ENCODE measurements at regions not wholly inside any gene's neighbourhood (a gene's known extent, or its start where the extent isn't known, plus 50 kb on each side); places are given as distances from the start of the nearest gene placed in this dataset.

DNA sequence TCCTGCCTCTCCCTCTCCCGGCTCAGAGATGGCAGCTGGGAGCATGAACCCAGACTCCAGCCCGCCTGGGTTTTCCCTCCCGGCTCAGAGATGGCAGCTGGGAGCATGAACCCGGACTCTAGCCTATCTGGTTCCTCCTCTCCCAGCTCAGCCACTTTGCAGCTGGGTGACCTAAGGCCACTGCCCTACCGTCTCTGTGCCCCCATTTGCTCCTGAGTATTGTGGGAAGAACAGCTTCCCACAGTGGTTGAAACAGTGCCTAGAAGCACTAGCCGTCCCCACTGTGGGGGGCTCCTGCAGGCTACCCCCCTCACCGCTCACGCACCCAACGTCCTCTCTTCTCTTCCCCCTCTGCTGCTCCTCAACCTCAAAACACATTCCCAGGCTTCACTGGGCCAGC lies 99.9 kb upstream of the GSE1 start:
- Histone ChIP-seq H3K36me3 (ENCODE audit: control insufficient read depth, insufficient read depth, low read length) (no peaks in the 10 kb centered on the region), H3K9me3 (ENCODE audit: control insufficient read depth, low read length) (no peaks in the 10 kb centered on the region), H3K9ac (ENCODE audit: extremely low read depth, low read length, poor library complexity, severe bottlenecking) (no peak overlapping the region), H3K4me1 (ENCODE audit: control insufficient read depth, insufficient read depth, low read length) (peaks cover 4% of the 10 kb centered on the region), H3K4me3 (ENCODE audit: low read length) (no peak overlapping the region), H3K27ac (ENCODE audit: low read depth, low read length) (no peak overlapping the region), H3K27me3 (ENCODE audit: control insufficient read depth, insufficient read depth, low read length, poor library complexity, severe bottlenecking) (no peaks in the 10 kb centered on the region)
- Mint-ChIP-seq H3K4me3 (no peak overlapping the region), H3K27ac (no peak overlapping the region), H3K9me3 (no peaks in the 10 kb centered on the region), H3K27me3 (ENCODE audit: insufficient read depth) (no peaks in the 10 kb centered on the region), H3K4me1 (peaks cover 21% of the 10 kb centered on the region), H3K36me3 (ENCODE audit: low read depth) (no peaks in the 10 kb centered on the region)
- WGBS, 2 experiments (ENCODE audit: insufficient coverage in 1 of 2, insufficient read length in 1 of 2): 91 to 92% methylated on average over 7 to 9 of the region's 9 CpGs
- TF ChIP-seq, protein P1, sequence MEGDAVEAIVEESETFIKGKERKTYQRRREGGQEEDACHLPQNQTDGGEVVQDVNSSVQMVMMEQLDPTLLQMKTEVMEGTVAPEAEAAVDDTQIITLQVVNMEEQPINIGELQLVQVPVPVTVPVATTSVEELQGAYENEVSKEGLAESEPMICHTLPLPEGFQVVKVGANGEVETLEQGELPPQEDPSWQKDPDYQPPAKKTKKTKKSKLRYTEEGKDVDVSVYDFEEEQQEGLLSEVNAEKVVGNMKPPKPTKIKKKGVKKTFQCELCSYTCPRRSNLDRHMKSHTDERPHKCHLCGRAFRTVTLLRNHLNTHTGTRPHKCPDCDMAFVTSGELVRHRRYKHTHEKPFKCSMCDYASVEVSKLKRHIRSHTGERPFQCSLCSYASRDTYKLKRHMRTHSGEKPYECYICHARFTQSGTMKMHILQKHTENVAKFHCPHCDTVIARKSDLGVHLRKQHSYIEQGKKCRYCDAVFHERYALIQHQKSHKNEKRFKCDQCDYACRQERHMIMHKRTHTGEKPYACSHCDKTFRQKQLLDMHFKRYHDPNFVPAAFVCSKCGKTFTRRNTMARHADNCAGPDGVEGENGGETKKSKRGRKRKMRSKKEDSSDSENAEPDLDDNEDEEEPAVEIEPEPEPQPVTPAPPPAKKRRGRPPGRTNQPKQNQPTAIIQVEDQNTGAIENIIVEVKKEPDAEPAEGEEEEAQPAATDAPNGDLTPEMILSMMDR (conservative IDR thresholded peaks at IDR 0.05): no peak
- DNase-seq: no peak

DNA sequence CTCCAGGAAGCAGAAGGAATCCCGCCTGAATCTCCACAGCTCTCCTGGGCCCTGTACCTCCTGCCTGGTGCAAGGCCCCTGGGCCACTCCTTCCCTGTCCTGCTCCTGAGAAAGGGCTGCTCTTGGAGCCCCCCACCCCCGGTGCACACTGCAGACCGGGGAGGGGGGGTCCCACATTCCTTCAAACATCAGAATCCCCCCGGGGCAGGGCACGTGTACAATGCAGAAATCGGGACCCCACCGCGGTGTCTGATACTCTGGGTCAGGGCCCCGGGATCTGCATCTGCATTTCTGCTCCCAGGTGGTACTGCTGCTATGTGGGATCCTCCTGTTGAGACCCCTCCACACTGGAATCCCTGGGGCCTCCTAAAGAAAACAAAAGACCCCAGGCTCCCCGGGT lies 99.5 kb upstream of the GSE1 start:
- H3K9me3 ChIP-seq (ENCODE audit: control insufficient read depth, low read length): no peaks in the 10 kb centered on the region
- no peak overlapping the region for H3K4me3 ChIP-seq (ENCODE audit: low read length)
- TF ChIP-seq, protein P1 (conservative IDR thresholded peaks at IDR 0.05): no peak
- no peak overlapping the region for H3K9ac ChIP-seq (ENCODE audit: extremely low read depth, low read length, poor library complexity, severe bottlenecking)
- no peaks in the 10 kb centered on the region for H3K27me3 Mint-ChIP-seq (ENCODE audit: insufficient read depth)
- H3K36me3 ChIP-seq (ENCODE audit: control insufficient read depth, insufficient read depth, low read length): no peaks in the 10 kb centered on the region
- H3K9me3 Mint-ChIP-seq: no peaks in the 10 kb centered on the region
- no peak overlapping the region for H3K27ac Mint-ChIP-seq
- no peak overlapping the region for H3K27ac ChIP-seq (ENCODE audit: low read depth, low read length)
- H3K4me1 ChIP-seq (ENCODE audit: control insufficient read depth, insufficient read depth, low read length): peaks cover 4% of the 10 kb centered on the region
- no peak for DNase-seq
- H3K36me3 Mint-ChIP-seq (ENCODE audit: low read depth): no peaks in the 10 kb centered on the region
- H3K27me3 ChIP-seq (ENCODE audit: control insufficient read depth, insufficient read depth, low read length, poor library complexity, severe bottlenecking): no peaks in the 10 kb centered on the region
- H3K4me1 Mint-ChIP-seq: peaks cover 21% of the 10 kb centered on the region
- 79 to 86% methylated on average over 5 to 10 of the region's 10 CpGs for WGBS, 2 experiments (ENCODE audit: insufficient coverage in 1 of 2, insufficient read length in 1 of 2)
- no peak overlapping the region for H3K4me3 Mint-ChIP-seq

DNA sequence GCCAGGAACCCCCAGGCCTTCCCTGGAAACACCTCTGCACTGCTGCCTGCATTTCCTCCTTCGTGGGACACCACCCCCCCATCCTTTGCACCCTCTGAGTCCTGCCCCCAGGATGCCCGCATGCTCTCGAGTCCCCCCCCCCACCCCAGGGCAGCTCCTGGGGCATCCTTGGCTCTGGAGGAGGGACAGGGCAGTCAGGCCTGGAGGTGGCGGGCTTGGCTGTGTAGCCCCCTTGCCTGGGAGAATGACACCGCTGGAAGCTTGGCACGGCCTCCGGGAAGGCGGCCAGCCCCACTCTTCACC lies 98.9 kb upstream of the GSE1 start:
- H3K9ac ChIP-seq (ENCODE audit: extremely low read depth, low read length, poor library complexity, severe bottlenecking): no peak overlapping the region
- no peaks in the 10 kb centered on the region for H3K36me3 ChIP-seq (ENCODE audit: control insufficient read depth, insufficient read depth, low read length)
- peaks cover 21% of the 10 kb centered on the region for H3K4me1 Mint-ChIP-seq
- H3K27me3 ChIP-seq (ENCODE audit: control insufficient read depth, insufficient read depth, low read length, poor library complexity, severe bottlenecking): no peaks in the 10 kb centered on the region
- WGBS, 2 experiments (ENCODE audit: insufficient coverage in 1 of 2, insufficient read length in 1 of 2): 47 to 58% methylated on average over 5 to 6 of the region's 8 CpGs
- H3K9me3 ChIP-seq (ENCODE audit: control insufficient read depth, low read length): no peaks in the 10 kb centered on the region
- no peak overlapping the region for H3K27ac ChIP-seq (ENCODE audit: low read depth, low read length)
- peaks cover 4% of the 10 kb centered on the region for H3K4me1 ChIP-seq (ENCODE audit: control insufficient read depth, insufficient read depth, low read length)
- H3K4me3 ChIP-seq (ENCODE audit: low read length): no peak overlapping the region
- TF ChIP-seq, protein P1 (conservative IDR thresholded peaks at IDR 0.05): no peak
- peaks cover 2% of the 10 kb centered on the region for H3K36me3 Mint-ChIP-seq (ENCODE audit: low read depth)
- H3K27me3 Mint-ChIP-seq (ENCODE audit: insufficient read depth): no peaks in the 10 kb centered on the region
- H3K4me3 Mint-ChIP-seq: no peak overlapping the region
- no peak overlapping the region for H3K27ac Mint-ChIP-seq
- no peaks in the 10 kb centered on the region for H3K9me3 Mint-ChIP-seq
- peak; percentile 51 for DNase-seq

Data from endodermal cell (in vitro differentiated cells).